Ishikawa (cell line): ENCODE measurements at regions not wholly inside any gene's neighbourhood (a gene's known extent, or its start where the extent isn't known, plus 50 kb on each side); places are given as distances from the start of the nearest gene placed in this dataset.

Experiments used
- CEBPB ChIP-seq: IDR thresholded peaks from 2 replicates; pipeline ENCODE4 v1.6.1; 2012
- CREB1 ChIP-seq: IDR thresholded peaks from 2 replicates; pipeline ENCODE4 v1.6.1; 2012; ENCODE audit warnings: low read depth
- EGR1 ChIP-seq: IDR thresholded peaks from 2 replicates; pipeline ENCODE4 v1.6.1; 2012
- EP300 ChIP-seq: IDR thresholded peaks from 2 replicates; pipeline ENCODE4 v1.6.1; 2012; ENCODE audit warnings: borderline replicate concordance
- FOXM1 ChIP-seq: IDR thresholded peaks from 2 replicates; pipeline ENCODE4 v1.6.1; 2012; ENCODE audit warnings: low read depth, borderline replicate concordance
- MAX ChIP-seq: IDR thresholded peaks from 2 replicates; pipeline ENCODE4 v1.6.1; 2012
- NFIC ChIP-seq: IDR thresholded peaks from 2 replicates; pipeline ENCODE4 v1.6.1; 2012
- RAD21 ChIP-seq: IDR thresholded peaks from 2 replicates; pipeline ENCODE4 v1.6.1; 2012; ENCODE audit warnings: low read depth
- REST ChIP-seq: IDR thresholded peaks from 2 replicates; pipeline ENCODE4 v1.6.1; 2012; ENCODE audit warnings: low read depth, mild to moderate bottlenecking
- TAF1 ChIP-seq: IDR thresholded peaks from 2 replicates; pipeline ENCODE4 v1.6.1; 2012; ENCODE audit warnings: low read depth, mild to moderate bottlenecking
- TCF12 ChIP-seq: IDR thresholded peaks from 2 replicates; pipeline ENCODE4 v1.6.1; 2012; ENCODE audit warnings: low read depth
- TEAD4 ChIP-seq: IDR thresholded peaks from 2 replicates; pipeline ENCODE4 v1.6.1; 2012
- USF1 ChIP-seq: IDR thresholded peaks from 2 replicates; pipeline ENCODE4 v1.6.1; 2012
- YY1 ChIP-seq: IDR thresholded peaks from 2 replicates; pipeline ENCODE4 v1.6.1; 2012; ENCODE audit warnings: low read depth
- ZBTB7A ChIP-seq: IDR thresholded peaks from 2 replicates; pipeline ENCODE4 v1.6.1; 2012; ENCODE audit warnings: low read depth

- no peak for TF ChIP-seq RAD21
- TF ChIP-seq ZBTB7A = no peak
- TF ChIP-seq REST = no peak
- no peak for TF ChIP-seq EP300
- no peak for TF ChIP-seq CEBPB
- TF ChIP-seq YY1 = no peak
Observed at GRCh38 chr14:40464531-40464930, 1032.3 kb upstream of the FBXO33 start.

- no peak for TF ChIP-seq REST
Observed at GRCh38 chr14:40463886-40464285, 1031.7 kb upstream of the FBXO33 start.

- TF ChIP-seq NFIC (no peak), CREB1 (no peak), CEBPB (no peak), MAX (no peak), YY1 (no peak), TAF1 (no peak), EGR1 (no peak), TEAD4 (no peak), ZBTB7A (no peak), EP300 (no peak), FOXM1 (no peak)
Observed at GRCh38 chr14:40452674-40453073, 1020.4 kb upstream of the FBXO33 start.

- TF ChIP-seq FOXM1 = no peak
- no peak for TF ChIP-seq MAX
- TF ChIP-seq TAF1 = no peak
- no peak for TF ChIP-seq TCF12
- no peak for TF ChIP-seq REST
- TF ChIP-seq EGR1 = no peak
- TF ChIP-seq RAD21 = no peak
- no peak for TF ChIP-seq CREB1
- no peak for TF ChIP-seq USF1
- TF ChIP-seq EP300 = no peak
- no peak for TF ChIP-seq TEAD4
- TF ChIP-seq NFIC = no peak
- no peak for TF ChIP-seq CEBPB
- no peak for TF ChIP-seq YY1
- TF ChIP-seq ZBTB7A = no peak
Observed at GRCh38 chr14:40447017-40447416, 1014.8 kb upstream of the FBXO33 start.

GRCh38 chr14:40445020-40445419, 1012.8 kb upstream of the FBXO33 start:
- no peak for TF ChIP-seq ZBTB7A
- no peak for TF ChIP-seq NFIC
- no peak for TF ChIP-seq EP300
- no peak for TF ChIP-seq TAF1

- no peak for TF ChIP-seq EGR1
- TF ChIP-seq TCF12 = no peak
- no peak for TF ChIP-seq RAD21
- no peak for TF ChIP-seq EP300
- TF ChIP-seq USF1 = no peak
- no peak for TF ChIP-seq TEAD4
- TF ChIP-seq CREB1 = no peak
- no peak for TF ChIP-seq NFIC
- no peak for TF ChIP-seq MAX
- no peak for TF ChIP-seq FOXM1
- TF ChIP-seq ZBTB7A = no peak
- TF ChIP-seq CEBPB = no peak
- TF ChIP-seq TAF1 = no peak
Observed at GRCh38 chr14:40436551-40436950, 1004.3 kb upstream of the FBXO33 start.
